ENCODE measurements at regions not wholly inside any gene's neighbourhood (a gene's known extent, or its start where the extent isn't known, plus 50 kb on each side); places are given as distances from the start of the nearest gene placed in this dataset.

DNA sequence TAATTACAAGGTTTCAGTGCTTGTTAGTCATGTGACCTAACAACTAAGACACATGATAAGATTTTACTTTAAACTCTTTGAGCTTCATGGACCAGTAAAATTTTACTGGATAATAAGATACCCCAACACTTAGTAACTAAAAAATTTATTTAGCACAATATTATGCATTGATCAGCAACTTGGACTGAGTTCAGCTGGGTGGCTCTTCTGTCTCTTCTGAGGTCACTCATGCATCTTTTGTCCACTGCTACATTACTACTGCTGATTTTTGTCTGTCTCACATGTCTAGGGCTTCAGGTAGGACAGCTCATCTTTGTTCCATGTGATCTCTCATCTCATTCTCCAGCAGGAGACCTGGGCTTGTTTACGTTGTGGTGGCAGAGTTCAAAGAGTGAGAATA, 370.2 kb upstream of the TMTC1 start:
- no peak for DNase-seq (ENCODE audit: low read depth, low spot score)

GRCh38 chr12:30152705-30153104, 369.0 kb upstream of the TMTC1 start:
- no peak for DNase-seq (ENCODE audit: low read depth, low spot score)

GRCh38 chr12:30151831-30152230, 368.1 kb upstream of the TMTC1 start:
- DNase-seq (ENCODE audit: low read depth, low spot score): no peak

- DNase-seq (ENCODE audit: low read depth, low spot score): no peak
These were observed 362.8 kb upstream of the TMTC1 start for GRCh38 chr12:30146561-30146960.

DNA sequence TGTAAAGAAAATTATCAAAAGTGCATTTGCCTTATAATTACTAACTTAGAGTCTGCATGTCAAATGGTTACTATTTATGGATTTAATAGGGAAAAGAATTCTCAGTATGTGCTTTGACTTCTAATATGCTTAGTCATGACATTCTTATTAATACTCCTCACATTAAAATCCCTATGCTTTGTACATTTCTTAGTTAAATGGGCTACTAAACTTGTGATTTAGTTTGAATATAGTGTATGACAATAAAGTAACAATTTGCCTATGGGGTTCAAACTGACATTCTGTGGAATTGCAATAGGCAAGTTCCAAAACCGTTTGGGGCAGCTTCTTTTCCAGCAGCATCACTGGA, 361.9 kb upstream of the TMTC1 start:
- no peak for DNase-seq (ENCODE audit: low read depth, low spot score)

GRCh38 chr12:30144777-30145683, 361.3 kb upstream of the TMTC1 start:
- DNase-seq (ENCODE audit: low read depth, low spot score): no peak

DNA sequence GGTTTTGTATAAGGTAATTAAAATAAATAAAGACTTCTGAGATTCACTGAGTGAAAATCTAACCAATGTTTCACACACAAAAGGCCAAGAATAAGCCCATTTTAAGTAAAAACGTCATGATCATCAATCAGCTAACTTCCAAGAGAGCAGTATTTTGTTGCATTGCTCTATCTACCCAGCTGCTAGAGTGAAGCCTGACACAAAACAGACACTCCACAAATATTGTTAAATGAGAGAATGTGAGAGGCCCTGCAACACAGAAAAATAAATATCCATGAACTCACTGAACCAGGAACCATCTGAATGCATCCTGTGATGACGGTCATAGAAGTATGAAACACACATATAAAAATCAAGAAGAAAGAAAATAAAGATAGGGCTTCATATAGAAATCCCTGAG, 358.6 kb upstream of the TMTC1 start:
- DNase-seq (ENCODE audit: low read depth, low spot score): no peak

GRCh38 chr12:30138483-30138882, 354.7 kb upstream of the TMTC1 start:
- no peak for DNase-seq (ENCODE audit: low read depth, low spot score)

DNA sequence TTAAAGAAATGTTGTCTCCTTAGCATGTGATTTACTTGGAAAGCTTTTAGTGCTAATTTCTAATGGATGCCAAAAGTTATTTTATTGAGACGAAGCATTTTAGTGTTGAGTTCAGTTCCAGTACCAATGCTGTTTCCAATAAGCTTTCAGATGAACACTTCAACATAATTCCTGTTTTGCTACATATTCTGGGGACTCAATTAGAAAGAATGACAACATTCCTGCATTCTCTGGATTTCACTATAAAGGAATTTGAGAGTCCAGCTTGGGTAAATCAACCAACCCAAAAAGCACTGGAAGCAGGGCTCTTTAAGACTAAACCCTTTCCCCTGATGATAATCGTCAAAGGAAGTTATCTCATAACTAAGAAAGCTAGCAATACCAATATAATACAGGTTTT, 353.0 kb upstream of the TMTC1 start:
- DNase-seq (ENCODE audit: low read depth, low spot score): no peak

GRCh38 chr12:30135776-30136175, 352.0 kb upstream of the TMTC1 start:
- no peak for DNase-seq (ENCODE audit: low read depth, low spot score)

GRCh38 chr12:30134229-30134628, 350.5 kb upstream of the TMTC1 start:
- DNase-seq (ENCODE audit: low read depth, low spot score): no peak

GRCh38 chr12:30126944-30127343, 343.2 kb upstream of the TMTC1 start:
- DNase-seq (ENCODE audit: low read depth, low spot score): no peak

DNA sequence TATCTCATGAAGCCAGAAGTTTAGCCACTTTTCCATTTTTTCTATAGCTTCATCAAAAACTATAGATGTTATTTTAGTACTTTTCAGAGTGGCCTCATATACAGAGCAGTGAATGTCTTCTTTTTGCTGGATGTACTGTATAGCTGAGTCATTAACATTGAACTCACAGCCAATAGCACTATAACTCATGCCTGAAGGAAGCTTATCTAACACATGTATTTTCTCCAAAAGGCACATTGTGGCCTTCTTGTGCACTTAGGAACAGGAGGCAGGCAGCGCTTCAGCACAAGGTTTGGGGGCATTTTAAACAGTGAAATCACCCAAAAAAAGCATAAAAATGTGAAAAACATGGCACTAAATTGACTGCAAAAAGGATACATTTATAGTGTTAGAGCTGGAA, 336.8 kb upstream of the TMTC1 start:
- no peak for DNase-seq (ENCODE audit: low read depth, low spot score)

GRCh38 chr12:30117483-30117882, 333.7 kb upstream of the TMTC1 start:
- DNase-seq (ENCODE audit: low read depth, low spot score): no peak

DNA sequence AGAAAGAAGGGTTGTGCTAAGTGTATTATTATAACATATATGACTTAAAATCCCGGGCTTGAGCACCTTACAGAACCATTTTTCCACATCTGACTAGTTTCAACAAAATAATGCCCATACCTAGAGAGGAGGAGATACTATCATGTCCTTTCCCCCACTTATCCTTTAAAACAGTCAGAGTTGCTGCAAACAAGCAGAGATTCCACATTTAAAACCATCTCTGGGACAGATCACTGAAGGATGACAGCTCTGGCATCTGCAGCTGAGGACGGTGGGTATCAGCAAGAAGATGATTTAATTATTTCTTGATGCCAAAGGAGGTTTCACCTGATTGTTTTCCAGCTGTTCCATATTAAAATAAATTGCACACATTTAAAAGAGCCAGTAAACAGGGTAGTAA, 328.0 kb upstream of the TMTC1 start:
- no peak for DNase-seq (ENCODE audit: low read depth, low spot score)

DNA sequence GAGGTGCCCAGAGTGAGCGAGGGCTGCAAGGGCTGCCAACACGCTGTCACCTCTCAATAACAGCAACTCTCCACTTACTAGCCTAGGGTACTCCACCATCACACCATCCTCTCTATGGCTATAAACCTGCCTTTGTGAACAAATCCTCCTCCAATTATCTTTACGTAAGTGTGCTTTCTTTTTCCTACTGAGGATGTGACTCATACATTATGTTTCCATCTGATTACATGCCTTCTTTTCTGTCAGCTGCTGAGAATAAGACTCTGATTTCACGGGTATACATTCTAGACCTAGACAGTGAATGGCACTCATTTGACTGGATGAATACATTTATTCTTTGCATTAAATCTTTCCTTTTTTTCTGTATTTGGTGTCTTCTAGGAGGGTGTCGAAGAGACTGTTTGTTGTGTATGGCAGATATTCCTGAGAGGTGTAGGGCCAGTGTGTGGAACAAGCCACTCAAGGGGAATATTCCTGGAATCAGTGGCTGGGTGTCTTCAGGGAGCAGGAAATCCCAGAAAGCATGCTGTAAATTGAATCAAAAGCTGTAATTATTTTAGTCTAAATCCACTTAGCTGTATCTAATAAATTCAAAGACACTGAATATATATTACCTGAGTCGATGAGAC, 327.3 kb upstream of the TMTC1 start:
- no peak for DNase-seq (ENCODE audit: low read depth, low spot score)

GRCh38 chr12:30110498-30110897, 326.8 kb upstream of the TMTC1 start:
- no peak for DNase-seq (ENCODE audit: low read depth, low spot score)

DNA sequence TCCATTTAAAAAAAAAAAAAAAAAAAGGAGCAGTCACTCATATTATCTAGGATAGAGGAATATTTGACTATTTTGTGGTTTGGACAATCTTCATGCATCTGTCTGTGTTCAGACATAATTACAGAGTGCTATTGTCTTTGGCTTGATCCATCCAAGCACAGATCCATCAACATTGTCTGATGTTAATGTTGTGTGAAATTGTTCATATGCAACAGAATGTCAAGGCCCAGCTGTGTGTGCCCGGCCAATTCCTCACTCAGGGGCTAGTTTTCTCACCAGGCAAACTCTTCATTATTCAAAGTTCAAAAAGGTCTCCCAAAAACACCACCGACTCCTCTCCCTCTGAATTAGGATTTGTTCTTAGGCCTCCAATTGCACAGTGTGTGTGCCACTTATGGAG, 324.9 kb upstream of the TMTC1 start:
- no peak for DNase-seq (ENCODE audit: low read depth, low spot score)

GRCh38 chr12:30106204-30106965, 322.6 kb upstream of the TMTC1 start:
- DNase-seq (ENCODE audit: low read depth, low spot score): no peak

DNA sequence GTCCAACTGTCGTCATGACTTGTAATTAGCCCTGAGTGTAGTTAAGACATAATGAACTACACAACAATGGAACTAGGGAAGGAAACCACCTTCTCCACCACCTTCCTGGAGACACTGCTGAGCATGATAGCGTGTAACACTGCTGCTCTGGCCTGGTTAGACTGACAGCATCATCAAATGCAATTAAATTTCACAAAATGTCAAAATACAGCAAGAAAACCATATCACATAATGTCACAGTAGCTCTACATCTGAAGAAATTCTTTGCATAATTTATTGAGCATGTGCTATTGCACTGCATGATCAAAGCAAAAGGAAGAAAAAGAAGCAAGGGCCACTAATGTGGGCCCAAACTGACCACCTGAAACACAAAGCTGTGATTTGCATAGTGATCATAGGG, 321.8 kb upstream of the TMTC1 start:
- no peak for DNase-seq (ENCODE audit: low read depth, low spot score)

DNA sequence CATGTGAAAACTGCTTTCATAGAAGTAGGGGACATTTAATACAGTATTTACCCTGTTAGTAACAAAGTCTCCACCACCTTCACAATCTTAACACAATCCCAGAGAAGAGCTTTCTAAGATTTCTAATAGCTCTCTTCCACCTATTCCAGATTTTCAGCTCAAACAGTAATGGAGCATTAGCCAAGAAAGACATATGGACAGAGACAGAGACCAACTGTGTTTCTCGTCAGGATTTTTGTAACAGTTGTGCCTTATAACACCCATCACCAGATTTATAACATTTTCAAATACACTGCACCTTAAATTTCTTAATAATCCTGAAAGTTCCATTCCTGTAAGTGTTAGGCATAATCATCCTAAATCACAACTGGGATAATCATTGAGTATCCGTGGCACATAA, 321.2 kb upstream of the TMTC1 start:
- DNase-seq (ENCODE audit: low read depth, low spot score): no peak

- DNase-seq (ENCODE audit: low read depth, low spot score): no peak
These were observed 317.0 kb upstream of the TMTC1 start for GRCh38 chr12:30100741-30101140.

- DNase-seq (ENCODE audit: low read depth, low spot score): no peak
These were observed 314.9 kb upstream of the TMTC1 start for GRCh38 chr12:30098677-30099076.

Data from brain pericyte (primary cell).